ENCODE measurements at regions not wholly inside any gene's neighbourhood (a gene's known extent, or its start where the extent isn't known, plus 50 kb on each side); places are given as distances from the start of the nearest gene placed in this dataset.

DNA sequence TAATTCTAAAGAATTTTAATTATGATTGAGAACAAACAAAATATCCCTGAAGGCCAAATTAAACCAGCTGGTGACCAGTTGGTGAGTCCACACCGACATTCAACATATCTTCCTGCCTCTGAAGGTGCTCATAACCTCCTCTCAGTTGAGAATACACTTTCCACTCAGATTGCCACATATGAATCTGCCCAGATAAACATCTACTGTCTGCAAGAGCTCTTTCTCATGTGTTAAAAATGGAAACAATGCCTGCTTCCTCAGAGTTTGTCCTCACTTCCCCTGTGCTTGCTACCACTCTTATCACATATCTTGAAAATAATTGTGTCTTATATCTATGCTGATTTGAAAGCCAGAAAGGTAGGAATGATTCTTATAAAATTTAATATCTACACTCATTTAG, 177.7 kb upstream of the GULP1 start:
- POLR2A ChIA-PET = no interaction called here
- CTCF ChIA-PET = no interaction called here

DNA sequence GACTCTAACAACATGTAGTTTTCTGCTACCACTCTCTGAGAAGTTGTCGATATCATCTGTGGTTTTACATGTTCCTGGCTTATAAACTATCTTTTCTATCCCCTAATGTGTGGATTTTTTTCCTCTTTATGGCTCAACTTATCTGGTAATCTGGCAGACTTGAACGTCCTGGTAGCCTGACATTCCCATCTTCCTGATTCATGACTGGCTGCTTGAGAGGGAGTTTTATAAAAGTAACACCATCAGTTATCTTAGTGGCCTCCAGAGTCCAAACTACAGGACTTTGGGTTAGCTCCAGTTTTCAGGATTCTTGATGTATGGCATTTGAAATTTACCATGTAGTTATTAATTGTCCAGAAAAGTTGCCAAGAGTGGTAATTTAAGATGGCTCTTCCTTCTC, 174.0 kb upstream of the GULP1 start:
- ChIA-PET POLR2A (no interaction called here), CTCF (no interaction called here)

DNA sequence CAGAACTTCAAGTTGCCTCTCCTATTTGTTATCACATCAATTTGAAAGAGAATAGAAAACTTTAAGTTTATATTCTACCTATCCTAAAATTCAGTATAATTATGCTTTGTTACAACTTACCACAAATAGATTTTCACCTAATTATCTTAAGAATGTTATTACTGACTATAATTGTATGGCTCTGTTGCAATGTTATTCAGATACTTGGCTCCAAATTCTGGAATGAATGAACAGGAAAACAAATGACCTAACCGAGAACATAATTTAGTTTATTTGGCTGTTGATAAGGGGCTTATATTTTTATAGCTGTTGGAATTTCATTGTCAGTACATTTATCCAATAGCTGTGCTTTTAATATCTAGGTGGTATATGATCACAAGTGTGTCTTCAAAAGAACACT, 173.2 kb upstream of the GULP1 start:
- CTCF ChIA-PET = no interaction called here
- POLR2A ChIA-PET = no interaction called here

DNA sequence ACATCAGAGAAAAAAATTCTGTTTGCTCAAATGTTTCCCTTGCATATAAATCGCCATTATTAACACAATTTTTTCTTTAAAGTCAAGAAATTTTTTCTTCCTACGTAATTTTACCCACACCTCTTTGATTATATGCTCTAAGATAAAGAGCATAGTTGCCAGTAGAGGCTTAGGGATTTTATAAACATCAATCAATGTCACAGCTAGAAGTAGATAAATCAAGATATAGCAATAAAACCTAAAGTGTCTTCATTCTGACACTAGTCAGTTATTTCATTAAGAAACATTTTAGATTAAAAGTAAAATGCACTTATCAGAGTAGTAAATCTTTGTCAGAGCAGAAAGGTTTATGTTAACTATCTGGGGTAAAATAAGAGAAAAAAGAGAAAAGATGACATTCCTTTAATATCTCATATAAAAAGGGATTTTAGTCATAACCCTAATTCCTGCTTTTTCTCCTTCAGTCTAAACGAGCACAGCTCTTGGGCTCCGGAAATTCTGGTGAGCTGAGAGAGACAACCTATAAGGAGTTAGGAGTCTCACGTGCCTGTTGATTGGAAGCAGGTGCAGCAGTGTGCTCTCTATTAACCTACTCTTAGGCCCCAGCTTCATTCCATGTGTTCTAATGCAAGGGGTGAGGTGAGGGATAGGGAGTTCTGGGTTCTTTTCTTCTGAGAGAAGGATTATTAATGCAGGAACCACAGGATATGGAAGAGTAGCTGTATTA, 172.4 kb upstream of the GULP1 start:
- POLR2A ChIA-PET = no interaction called here
- CTCF ChIA-PET = no interaction called here

DNA sequence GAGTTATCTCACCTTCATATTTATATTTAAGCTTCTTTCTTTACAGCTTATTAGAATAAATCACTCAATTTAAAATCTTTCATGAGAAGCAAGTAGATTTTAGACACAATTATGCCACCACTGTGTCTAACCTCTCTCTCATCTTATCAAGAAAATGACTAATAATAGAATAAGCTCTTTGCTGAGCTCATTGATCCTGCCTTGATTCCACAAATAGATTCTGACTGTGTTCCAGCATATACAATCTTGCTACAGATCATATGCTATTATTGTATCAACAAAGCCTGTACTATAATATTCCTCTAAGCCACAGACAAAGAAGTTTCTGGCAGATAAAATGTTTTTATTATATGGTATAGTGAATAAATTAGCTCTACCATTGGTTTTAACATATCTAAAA, 168.7 kb upstream of the GULP1 start:
- ChIA-PET CTCF (no interaction called here), POLR2A (no interaction called here)

DNA sequence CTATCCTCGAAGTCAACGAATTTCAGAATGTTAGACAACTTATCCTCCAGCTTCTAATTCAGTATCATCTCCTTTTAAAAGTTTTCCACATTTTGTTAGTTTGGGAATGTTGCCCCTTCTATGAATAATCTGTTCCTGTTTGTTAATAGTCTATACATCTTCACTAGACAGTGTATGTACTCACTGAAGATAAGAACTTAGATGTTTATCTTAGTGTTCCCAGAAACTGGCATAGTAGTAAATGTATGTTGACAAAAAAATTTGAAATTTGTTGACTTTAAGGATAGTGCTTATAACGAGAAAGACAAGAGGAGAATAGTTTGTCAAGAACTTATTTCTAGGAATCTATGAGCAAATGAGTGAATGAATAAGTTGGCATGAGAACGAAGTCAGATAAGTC, 162.0 kb upstream of the GULP1 start:
- ChIA-PET POLR2A (no interaction called here), CTCF (no interaction called here)

DNA sequence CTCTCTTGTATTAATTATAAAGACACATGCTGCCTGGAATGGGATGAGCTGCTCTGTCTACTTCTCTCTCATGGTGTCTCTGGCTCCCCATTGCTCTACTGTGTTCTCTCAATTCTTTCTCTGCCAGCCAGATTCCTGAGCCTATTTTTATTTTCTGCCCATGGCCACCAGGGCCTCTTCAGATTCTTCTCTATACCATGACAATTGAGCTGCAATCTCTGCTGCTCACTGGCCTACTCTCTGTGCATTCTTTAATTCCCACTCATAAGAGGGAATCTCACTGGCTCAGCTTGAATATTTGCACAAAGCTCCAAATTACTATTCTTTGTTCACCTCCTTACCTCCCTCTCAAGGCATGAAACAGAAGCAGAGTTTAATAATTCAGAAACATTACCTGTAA, 161.4 kb upstream of the GULP1 start:
- ChIA-PET POLR2A (no interaction called here), CTCF (no interaction called here)

DNA sequence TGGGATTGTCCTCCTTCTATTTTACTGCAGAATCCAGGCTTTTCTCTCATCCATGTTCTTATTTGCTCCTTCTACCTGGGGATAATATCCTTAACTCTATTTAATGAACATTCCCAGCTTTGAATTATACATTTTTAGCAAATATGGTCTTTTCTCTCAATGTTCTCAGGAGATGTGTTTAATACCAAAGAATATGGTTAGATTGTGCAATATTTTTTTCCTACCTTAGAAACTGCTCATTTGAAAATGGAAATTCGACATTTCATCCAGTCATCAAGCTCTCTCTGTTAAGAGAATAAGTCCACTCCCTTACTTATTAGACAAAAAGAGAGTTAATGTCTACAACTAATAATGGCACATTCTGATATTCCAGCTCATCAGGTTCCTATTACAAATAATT, 160.4 kb upstream of the GULP1 start:
- CTCF ChIA-PET = no interaction called here
- POLR2A ChIA-PET = no interaction called here

DNA sequence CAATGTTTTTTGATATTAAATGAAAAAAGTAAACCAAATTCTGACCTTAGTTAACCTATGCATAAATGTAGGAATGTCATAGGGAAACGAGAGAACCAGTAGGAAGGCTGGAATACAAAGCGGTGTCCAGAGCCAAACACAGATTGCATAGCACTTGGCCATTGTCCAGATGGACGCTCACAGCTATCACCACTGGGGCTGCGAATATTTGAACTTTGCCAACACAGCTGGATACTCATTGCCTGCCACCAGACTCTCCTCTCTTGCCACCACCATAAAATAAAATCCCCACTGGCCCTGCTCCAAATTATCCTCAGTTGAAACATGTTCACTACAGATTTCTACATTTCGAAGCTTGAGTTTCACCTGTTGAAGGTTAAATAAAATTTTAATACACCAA, 159.3 kb upstream of the GULP1 start:
- CTCF ChIA-PET = no interaction called here

DNA sequence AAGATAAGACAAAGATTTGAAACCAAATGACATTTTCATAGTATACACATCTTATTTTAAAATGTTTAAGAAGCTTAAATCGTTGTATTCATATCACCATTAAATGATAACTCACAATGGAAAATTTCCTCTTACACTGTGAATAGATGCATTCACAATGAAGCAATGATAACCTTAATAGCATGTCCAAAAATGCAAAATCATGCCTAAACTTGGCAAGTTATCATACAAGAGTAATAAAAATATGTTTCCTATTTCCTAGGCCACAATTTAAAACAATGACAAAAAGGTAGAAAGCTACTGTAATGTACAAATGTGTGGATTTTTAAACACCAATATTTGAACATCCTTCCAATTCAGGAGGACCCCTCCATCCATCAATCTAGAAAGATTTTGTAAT, 157.4 kb upstream of the GULP1 start:
- POLR2A ChIA-PET = no interaction called here
- CTCF ChIA-PET = no interaction called here

More for the DNA sequence above, 159.3 kb upstream of the GULP1 start:
- POLR2A ChIA-PET = no interaction called here

DNA sequence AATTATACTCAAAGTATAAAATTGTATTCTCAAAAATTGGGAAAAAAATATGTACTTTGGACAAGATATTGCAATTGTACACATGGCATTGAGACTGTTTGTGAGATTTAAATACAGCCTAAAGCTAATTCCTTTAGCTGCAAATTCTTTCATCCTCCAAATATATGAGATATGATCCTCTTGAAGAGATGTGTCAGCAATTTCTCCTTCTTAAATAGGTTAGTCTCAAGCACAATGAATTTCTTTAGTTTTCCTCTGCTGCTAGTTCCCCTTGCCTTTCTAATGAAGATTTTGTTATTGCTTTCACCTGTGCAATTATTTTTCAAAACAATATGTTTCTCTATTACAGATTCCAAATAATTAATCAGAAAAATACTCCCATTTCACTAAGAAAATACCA, 153.4 kb upstream of the GULP1 start:
- POLR2A ChIA-PET = no interaction called here
- CTCF ChIA-PET = no interaction called here

DNA sequence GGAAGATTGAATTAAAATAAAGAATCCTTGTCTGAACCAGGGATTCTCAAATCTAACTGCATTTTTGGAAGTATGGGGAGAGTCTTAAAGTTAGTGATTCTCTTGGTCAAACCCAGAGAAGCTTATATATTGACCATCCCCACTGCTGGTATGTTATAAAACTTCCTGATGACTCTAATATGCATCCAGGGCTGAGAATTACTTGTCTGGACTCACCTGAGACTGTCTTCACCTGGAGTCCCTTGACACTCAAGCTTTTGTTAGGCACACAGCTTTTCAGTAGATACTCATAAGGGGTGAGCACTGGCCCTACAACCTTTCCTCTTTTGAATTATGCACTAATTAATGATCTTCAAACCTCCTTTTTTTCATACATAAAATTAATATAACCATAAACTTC, 149.6 kb upstream of the GULP1 start:
- CTCF ChIA-PET = no interaction called here

DNA sequence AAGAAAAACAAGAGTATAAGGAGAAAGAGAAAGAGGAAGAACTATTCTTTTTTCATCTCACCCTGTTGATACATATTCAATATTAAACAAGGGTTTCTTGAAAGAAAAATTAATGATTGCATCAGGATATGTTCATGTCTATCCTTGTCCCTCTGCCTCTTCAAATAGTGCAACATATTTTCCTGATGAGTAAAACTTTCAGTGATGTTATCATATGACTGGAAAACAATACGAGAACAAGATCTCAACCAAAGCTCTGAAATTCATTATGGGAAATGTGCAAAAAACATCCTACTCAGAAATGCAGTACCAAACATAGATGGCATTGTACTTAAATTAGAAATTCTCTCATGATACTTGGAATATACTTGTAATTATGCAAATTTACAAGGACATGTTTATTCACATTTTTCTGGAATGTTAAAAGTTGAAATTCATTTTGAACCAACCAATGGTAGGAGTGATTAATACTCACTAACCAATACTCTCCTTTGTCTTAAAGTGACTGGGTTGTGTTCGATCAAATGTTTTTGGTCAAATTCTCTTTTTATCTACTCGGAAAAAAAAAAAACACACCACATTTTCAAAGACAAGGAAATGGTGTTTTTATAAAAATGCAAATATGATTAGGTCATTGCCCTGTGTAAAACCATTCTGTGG, 148.9 kb upstream of the GULP1 start:
- CTCF ChIA-PET = no interaction called here
- POLR2A ChIA-PET = no interaction called here

More for the DNA sequence above, 149.6 kb upstream of the GULP1 start:
- POLR2A ChIA-PET = no interaction called here

DNA sequence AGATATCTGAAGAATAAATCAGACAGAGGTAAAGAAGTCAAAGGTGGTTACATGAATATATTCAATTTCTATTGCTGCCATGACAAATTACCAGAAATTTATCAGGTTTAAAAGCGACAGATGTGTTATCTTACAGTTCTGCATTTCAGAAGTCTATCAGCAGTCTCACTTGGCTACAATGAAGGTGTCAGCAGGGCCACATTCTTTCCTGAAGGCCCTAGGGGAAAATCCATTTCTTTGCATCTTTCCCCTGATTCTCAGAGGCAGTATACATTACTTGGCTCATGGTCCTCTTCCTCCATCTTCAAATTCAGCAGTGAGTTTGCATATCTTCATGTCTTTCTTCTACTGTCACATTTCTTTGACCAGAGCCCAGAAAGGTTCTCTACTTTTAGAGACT, 145.8 kb upstream of the GULP1 start:
- ChIA-PET CTCF (no interaction called here), POLR2A (no interaction called here)

DNA sequence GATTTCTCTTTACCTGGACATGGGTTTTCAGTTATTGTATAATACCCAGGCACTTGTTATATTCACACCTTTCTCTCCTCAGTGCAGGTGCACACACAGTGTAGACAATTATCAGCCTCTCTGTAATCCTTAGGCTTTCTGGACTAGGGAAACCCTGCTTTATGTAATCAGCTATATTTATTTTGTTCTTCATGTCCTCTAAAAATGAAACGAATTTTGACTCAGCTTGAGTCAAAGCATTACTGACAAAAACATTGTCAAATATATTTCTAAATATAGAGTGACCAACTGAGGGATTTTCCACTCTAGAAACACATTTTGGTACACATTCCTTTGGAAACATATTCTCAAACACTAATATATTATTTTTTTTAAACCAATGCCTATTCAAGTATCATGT, 144.8 kb upstream of the GULP1 start:
- ChIA-PET POLR2A (no interaction called here), CTCF (no interaction called here)

DNA sequence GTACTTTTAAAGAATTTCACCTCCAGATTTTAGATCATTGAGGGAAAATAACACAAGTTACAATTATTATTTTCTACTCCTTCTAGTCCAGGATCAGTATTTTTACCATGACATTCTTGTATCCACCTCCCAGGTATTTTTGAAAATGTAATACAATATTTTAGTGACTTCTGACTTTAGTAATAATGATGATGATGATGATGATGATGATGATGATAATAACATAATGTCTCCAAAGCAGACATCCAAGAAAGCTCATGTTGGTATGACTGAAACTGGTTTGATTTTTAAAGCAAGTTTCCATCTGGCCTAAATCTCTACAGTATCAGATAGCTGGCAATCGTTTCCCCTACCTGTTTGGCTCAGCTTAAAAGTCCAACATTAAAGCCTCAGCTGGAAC, 140.0 kb upstream of the GULP1 start:
- POLR2A ChIA-PET = no interaction called here
- CTCF ChIA-PET = no interaction called here

DNA sequence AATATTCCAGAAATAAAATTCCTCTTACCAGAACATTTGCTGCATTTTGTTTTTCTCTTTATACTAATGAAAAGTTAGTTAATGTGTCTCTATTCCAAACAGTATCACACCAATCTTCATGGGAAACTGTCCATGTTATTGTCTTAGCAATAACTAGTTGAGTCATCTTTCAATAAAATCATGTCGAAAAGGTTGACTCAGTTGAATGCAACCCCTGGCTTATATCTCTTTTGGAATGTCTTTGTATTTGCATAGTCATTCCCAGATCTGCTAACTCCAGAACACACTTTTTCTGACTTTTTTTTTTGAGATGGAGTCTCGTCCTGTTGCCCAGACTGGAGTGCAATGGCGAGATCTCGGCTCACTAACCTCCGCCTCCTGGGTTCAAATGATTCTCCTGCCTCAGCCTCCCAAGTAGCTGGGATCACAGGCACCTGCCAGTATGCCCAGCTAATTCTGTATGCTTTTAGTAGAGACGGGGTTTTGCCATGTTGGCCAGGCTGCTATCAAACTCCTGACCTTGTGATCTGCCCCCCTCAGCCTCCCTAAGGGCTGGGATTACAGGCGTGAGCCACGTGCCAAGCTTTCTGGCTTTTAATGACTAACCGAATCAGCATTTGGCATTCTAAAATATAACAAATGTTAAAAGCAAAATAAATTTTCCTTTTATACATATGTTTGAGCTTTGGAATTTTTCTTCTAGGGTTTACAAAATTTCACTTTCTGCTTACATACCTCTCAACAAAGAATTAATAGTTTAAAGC, 133.2 kb upstream of the GULP1 start:
- POLR2A ChIA-PET = no interaction called here
- CTCF ChIA-PET = no interaction called here

DNA sequence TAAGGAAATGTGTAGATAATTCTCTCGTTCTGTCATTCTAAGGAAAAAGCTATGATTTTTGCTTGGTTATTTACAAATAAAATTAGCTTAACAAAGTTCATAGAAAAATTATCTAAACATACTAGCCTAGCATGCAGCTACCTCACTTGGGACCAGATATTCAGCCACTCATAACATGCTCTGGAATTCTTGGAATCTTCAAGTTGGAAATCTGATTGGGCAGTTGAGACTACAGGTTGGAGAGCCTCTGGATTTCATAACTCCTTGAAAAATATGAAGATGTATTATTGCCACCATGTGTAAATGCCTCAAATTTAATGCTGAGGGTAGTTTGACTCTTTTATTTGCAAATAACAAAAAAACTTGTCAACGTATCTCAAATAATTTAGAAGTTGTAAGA, 132.2 kb upstream of the GULP1 start:
- CTCF ChIA-PET = no interaction called here
- POLR2A ChIA-PET = no interaction called here

DNA sequence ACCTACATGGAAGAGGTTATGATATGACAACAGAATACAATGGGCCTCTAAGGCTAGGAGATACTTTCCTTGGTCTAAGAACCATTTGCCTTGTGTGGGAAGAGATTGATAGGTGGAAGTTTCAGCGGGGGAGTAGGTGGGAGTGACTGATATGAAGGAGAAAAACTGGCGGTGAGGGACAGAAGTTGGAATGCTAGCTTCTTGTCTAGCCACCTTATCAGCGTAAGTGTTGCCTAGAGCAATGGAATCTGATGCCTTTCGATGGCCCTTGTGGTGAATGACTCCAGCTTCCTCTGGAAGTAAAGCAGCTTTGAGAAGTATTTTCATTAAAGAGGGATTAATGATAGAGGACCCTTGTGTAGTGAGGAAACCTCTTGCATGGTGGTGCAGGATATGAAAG, 121.3 kb upstream of the GULP1 start:
- CTCF ChIA-PET = no interaction called here

DNA sequence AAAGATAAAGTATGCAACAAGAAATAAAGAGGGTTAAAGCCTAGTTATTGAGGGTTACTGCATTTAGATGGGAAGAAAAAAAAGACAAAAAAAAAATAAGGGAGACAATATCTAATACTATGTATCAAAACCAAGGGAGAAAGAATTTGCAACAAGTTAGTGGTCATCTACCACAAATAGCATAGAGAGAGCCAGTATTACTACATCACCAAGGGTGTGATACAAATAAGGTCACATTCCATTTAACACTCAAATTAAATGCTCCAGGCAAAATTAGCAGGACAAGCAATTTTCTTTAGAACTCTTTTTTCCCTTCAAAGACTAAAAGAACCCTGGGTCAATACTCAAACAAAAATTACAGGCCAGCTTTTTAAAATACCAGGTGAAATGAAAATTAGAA, 115.1 kb upstream of the GULP1 start:
- ChIA-PET POLR2A (no interaction called here), CTCF (no interaction called here)

More for the DNA sequence above, 121.3 kb upstream of the GULP1 start:
- POLR2A ChIA-PET = no interaction called here

DNA sequence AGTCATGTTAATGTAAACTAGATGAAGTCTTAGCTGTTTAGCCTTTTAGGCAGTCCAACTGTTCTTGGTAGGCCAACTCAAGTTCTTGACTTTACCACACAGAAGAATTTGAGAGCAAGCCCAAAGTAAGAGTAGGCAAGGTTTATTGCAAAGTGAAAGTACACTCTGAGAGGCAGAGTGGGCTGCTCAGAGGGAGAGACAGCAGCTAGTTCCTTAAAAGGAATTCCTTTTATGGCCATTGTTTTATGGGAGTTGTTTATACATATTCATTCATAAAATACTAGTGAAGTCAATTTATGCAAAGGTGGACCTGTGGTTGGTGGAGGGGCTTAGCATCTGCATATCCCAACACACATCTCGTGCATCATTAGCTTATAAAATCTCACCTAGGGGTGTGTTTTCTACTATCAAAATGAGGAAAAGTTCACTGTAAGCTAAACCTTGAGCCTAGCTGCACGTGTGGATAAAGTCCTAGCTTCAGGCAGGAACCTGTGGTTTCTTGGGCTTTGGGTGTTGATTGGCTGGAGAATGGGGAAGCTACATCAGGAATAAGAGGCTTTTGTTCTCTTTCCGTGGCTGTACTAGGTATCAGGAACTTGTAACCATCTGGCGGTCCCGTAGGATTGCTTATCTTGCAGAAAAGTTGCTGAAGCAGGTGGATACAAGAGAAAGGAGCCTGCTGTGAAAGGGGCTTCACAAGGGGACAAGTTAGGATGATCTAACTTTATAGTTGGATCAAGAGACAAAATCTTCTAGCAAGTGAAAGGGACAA, 110.4 kb upstream of the GULP1 start:
- POLR2A ChIA-PET = no interaction called here
- CTCF ChIA-PET = no interaction called here

Measured in activated CD8-positive, alpha-beta memory T cell treated with anti-CD3 and anti-CD28 coated beads for 36 hours (primary cell).